DOHH2 (cell line): ENCODE measurements at regions not wholly inside any gene's neighbourhood (a gene's known extent, or its start where the extent isn't known, plus 50 kb on each side); places are given as distances from the start of the nearest gene placed in this dataset.

Experiments
- H3F3A ChIP-seq: fragments of 200-600 bp; sonication (generic), shearing (Covaris generic); 2 replicates; pipeline ENCODE4 v1.6.0; 2016; ENCODE audit warnings: antibody characterized with exemption, mild to moderate bottlenecking; ENCODE audit not compliant: control insufficient read depth, insufficient read depth
- H3K27ac ChIP-seq: fragments of 200-600 bp; sonication (generic); 2 replicates; pipeline ENCODE4 v1.5.1; 2014; ENCODE audit warnings: low read depth, mild to moderate bottlenecking, low read length, moderate library complexity
- H3K27me3 ChIP-seq: fragments of 200-600 bp; sonication (generic); 2 replicates; pipeline ENCODE4 v1.6.1; 2014; ENCODE audit warnings: mild to moderate bottlenecking, low read length, mixed read lengths; ENCODE audit not compliant: control insufficient read depth
- H3K36me3 ChIP-seq: fragments of 200-600 bp; sonication (generic); 2 replicates; pipeline ENCODE4 v1.6.1; 2014; ENCODE audit warnings: mild to moderate bottlenecking, low read length, moderate library complexity, mixed read lengths; ENCODE audit not compliant: control insufficient read depth
- H3K4me1 ChIP-seq: fragments of 200-600 bp; sonication (generic); 2 replicates; pipeline ENCODE4 v1.6.1; 2014; ENCODE audit warnings: mild to moderate bottlenecking, low read length, mixed read lengths; ENCODE audit not compliant: control insufficient read depth
- H3K4me2 ChIP-seq: fragments of 200-600 bp; sonication (generic); 2 replicates; pipeline ENCODE4 v1.6.0; 2014; ENCODE audit warnings: mild to moderate bottlenecking, low read length, moderate library complexity
- H3K4me3 ChIP-seq: fragments of 200-600 bp; sonication (generic); 2 replicates; pipeline ENCODE4 v1.5.1; 2014; ENCODE audit warnings: mild to moderate bottlenecking, low read length, mixed read lengths
- H3K79me2 ChIP-seq: fragments of 200-600 bp; sonication (generic); 2 replicates; pipeline ENCODE4 v1.6.1; 2014; ENCODE audit warnings: mild to moderate bottlenecking, low read length, mixed read lengths; ENCODE audit not compliant: control insufficient read depth
- H3K9me2 ChIP-seq: fragments of 200-600 bp; sonication (generic); replicated peaks from 2 replicates; pipeline ENCODE4 v1.6.1; 2014; ENCODE audit warnings: mild to moderate bottlenecking, low read length, mixed read lengths; ENCODE audit not compliant: control insufficient read depth
- H3K9me3 ChIP-seq: fragments of 200-600 bp; sonication (generic); 2 replicates; pipeline ENCODE4 v1.6.1; 2014; ENCODE audit warnings: antibody characterized with exemption, low read length, mixed read lengths; ENCODE audit not compliant: control insufficient read depth, insufficient read depth
- H4K20me1 ChIP-seq: fragments of 200-600 bp; sonication (generic); 2 replicates; pipeline ENCODE4 v1.6.0; 2014; ENCODE audit warnings: low read depth, mild to moderate bottlenecking, antibody characterized with exemption, low read length, moderate library complexity; ENCODE audit not compliant: control insufficient read depth, insufficient read depth
- EZH2phosphoT487 ChIP-seq: fragments of 200-600 bp; sonication (generic); IDR thresholded peaks from 2 replicates; pipeline ENCODE4 v1.6.1; 2017; ENCODE audit warnings: borderline replicate concordance, mild to moderate bottlenecking, antibody characterized with exemption, low read length, moderate library complexity, mixed read lengths
- TF ChIP-seq, protein P1 (sequence below): fragments of 200-600 bp; sonication (generic); IDR thresholded peaks from one replicate; pipeline ENCODE4 v1.5.1; 2014; ENCODE audit warnings: antibody characterized with exemption, mild to moderate bottlenecking, low read depth, low read length; ENCODE audit not compliant: poor library complexity, severe bottlenecking

DNA sequence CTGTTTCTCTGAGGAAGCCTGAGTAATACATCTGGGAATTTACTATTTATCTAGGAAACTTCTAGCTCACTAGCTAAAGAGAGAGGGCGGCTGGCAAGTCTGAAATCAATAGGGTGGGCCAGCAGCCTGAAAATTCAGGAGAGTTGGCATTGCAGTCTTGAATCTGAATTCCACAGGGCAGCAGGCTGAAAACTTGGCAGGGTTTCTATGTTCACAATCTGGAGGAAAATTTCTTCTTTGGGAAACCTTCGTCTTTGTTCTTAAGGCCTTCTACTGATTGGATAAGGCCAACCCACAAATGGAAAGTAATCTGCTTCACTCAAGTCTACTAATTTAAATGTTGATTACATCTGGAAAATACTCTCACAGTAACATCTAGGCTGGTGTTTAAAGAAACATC, 101.0 kb upstream of the COG2 start:
- H3F3A ChIP-seq = no peaks in the 10 kb centered on the region
- H3K27ac ChIP-seq = no peak overlapping the region
- no peaks in the 10 kb centered on the region for H3K79me2 ChIP-seq
- no peaks in the 10 kb centered on the region for H3K9me2 ChIP-seq
- TF ChIP-seq, protein P1, sequence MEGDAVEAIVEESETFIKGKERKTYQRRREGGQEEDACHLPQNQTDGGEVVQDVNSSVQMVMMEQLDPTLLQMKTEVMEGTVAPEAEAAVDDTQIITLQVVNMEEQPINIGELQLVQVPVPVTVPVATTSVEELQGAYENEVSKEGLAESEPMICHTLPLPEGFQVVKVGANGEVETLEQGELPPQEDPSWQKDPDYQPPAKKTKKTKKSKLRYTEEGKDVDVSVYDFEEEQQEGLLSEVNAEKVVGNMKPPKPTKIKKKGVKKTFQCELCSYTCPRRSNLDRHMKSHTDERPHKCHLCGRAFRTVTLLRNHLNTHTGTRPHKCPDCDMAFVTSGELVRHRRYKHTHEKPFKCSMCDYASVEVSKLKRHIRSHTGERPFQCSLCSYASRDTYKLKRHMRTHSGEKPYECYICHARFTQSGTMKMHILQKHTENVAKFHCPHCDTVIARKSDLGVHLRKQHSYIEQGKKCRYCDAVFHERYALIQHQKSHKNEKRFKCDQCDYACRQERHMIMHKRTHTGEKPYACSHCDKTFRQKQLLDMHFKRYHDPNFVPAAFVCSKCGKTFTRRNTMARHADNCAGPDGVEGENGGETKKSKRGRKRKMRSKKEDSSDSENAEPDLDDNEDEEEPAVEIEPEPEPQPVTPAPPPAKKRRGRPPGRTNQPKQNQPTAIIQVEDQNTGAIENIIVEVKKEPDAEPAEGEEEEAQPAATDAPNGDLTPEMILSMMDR = no peak
- no peak for TF ChIP-seq EZH2phosphoT487
- H3K4me2 ChIP-seq = no peak overlapping the region
- H3K4me1 ChIP-seq = no peaks in the 10 kb centered on the region
- H3K9me3 ChIP-seq = no peaks in the 10 kb centered on the region
- H3K27me3 ChIP-seq = no peaks in the 10 kb centered on the region
- H3K4me3 ChIP-seq = no peak overlapping the region
- H3K36me3 ChIP-seq = no peaks in the 10 kb centered on the region
- no peaks in the 10 kb centered on the region for H4K20me1 ChIP-seq

DNA sequence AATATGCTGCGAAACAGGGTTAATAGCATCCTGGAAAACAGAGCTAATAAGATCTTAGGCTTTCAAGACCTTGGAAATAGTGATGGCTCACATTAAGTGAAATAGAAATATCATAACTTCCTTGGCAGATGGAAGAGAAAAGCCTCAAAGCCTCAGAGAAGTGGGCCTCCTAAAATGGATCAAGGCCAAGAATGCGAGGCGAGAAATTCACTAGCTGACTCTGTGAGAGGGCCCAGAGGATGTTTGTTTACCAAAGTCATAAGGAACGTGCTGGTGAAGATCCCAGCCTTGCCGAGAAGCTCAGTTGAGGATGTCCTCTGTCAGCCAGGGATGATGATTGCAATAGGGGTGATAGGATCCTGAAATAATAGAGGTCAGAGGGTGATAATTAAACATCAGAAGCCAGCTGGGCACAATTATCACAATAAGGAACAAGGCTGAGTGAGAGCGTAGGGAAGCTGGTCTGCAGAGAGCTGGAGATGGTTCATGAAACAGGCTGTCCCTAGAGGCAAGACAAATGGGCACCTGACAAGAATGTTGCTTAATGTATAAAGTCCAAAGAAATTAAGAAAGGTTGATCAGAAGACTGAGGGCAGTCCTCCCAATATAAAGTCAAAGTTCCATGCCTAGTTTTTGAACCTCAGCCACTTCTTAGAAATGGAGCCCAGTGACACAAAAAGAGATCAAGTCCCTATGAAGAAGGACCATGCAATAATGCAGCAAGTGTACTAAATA, 101.7 kb upstream of the COG2 start:
- H3K4me1 ChIP-seq = no peaks in the 10 kb centered on the region
- no peaks in the 10 kb centered on the region for H3F3A ChIP-seq
- H4K20me1 ChIP-seq = no peaks in the 10 kb centered on the region
- no peak overlapping the region for H3K27ac ChIP-seq
- H3K4me2 ChIP-seq = no peak overlapping the region
- no peak for TF ChIP-seq EZH2phosphoT487
- TF ChIP-seq, protein P1 = no peak
- H3K4me3 ChIP-seq = no peak overlapping the region
- H3K36me3 ChIP-seq = no peaks in the 10 kb centered on the region
- no peaks in the 10 kb centered on the region for H3K27me3 ChIP-seq
- H3K9me2 ChIP-seq = no peaks in the 10 kb centered on the region
- H3K79me2 ChIP-seq = no peaks in the 10 kb centered on the region
- H3K9me3 ChIP-seq = no peaks in the 10 kb centered on the region

DNA sequence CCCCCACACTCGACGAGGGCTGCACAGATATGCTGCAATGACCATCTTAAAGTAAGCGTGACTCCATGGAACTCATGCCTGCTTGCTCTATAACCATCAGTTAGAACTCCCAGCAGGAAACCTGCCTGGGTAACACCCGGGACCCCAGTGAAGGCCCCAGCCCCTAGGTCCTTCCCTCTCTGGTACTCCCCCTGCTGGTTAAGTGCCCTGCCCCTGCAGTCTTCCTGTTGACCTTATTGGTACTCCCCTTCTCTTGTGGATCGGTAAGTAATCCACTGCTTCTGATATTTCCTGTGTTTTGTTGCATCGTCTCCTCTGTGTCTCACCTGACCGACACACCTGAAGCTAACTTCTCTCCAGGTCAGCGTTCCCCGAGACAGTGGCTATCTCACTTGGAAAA, 104.8 kb upstream of the COG2 start:
- Histone ChIP-seq H3K27me3 (no peaks in the 10 kb centered on the region), H3K27ac (no peak overlapping the region), H4K20me1 (no peaks in the 10 kb centered on the region), H3K4me3 (no peak overlapping the region), H3K4me1 (no peaks in the 10 kb centered on the region), H3K79me2 (no peaks in the 10 kb centered on the region), H3K9me2 (no peaks in the 10 kb centered on the region), H3K36me3 (no peaks in the 10 kb centered on the region), H3F3A (no peaks in the 10 kb centered on the region), H3K4me2 (no peak overlapping the region), H3K9me3 (0 out of 2 replicates have a peak, but pooled peaks cover 3% of the 10 kb centered on the region)
- TF ChIP-seq EZH2phosphoT487 = no peak
- TF ChIP-seq, protein P1 = no peak
